HL-60 (cell line): ENCODE measurements at regions not wholly inside any gene's neighbourhood (a gene's known extent, or its start where the extent isn't known, plus 50 kb on each side); places are given as distances from the start of the nearest gene placed in this dataset.

Source experiments
- DNase-seq, 2 experiments: peaks; one replicate each; pipeline ENCODE4 v3.0.0-alpha.2; 2010 to 2020; ENCODE audit warnings: low read depth in 1 of 2, low spot score in 1 of 2
- H3K27ac ChIP-seq: fragments of 250-450 bp; sonication (Bioruptor Pico); replicated peaks from 2 replicates; pipeline ENCODE4 v1.5.1; 2020; ENCODE audit warnings: mild to moderate bottlenecking, moderate library complexity
- H3K27me3 ChIP-seq: fragments of 250-450 bp; sonication (Bioruptor Pico); 2 replicates; pipeline ENCODE4 v1.5.1; 2021; ENCODE audit warnings: mild to moderate bottlenecking, moderate library complexity; ENCODE audit not compliant: insufficient read depth, poor library complexity, severe bottlenecking
- H3K4me3 ChIP-seq: replicated peaks from 2 replicates; pipeline ENCODE4 v1.5.1; 2011; ENCODE audit warnings: mild to moderate bottlenecking, control low read depth, low read length; ENCODE audit not compliant: insufficient read depth
- CTCF ChIP-seq: IDR thresholded peaks from one replicate; pipeline ENCODE4 v1.5.1; 2011; ENCODE audit warnings: low read length, control low read depth, inconsistent platforms; ENCODE audit not compliant: insufficient read depth
- GABPA ChIP-seq: IDR thresholded peaks from 2 replicates; pipeline ENCODE4 v1.6.1; 2012; ENCODE audit warnings: low read depth
- POLR2AphosphoS5 ChIP-seq: IDR thresholded peaks from 2 replicates; pipeline ENCODE4 v1.6.1; 2012; ENCODE audit warnings: low read depth
- REST ChIP-seq: IDR thresholded peaks from 2 replicates; pipeline ENCODE4 v1.6.1; 2012; ENCODE audit warnings: low read depth; ENCODE audit not compliant: insufficient replicate concordance
- SPI1 ChIP-seq: IDR thresholded peaks from 2 replicates; pipeline ENCODE4 v1.6.1; 2012; ENCODE audit warnings: low read depth, mild to moderate bottlenecking, borderline replicate concordance

GRCh38 chr2:21500401-21500945 lies 376.7 kb downstream of the TDRD15 start:
- DNase-seq: no peak
- Histone ChIP-seq H3K27me3 (no peaks in the 10 kb centered on the region), H3K27ac (no peak overlapping the region), H3K4me3 (no peak overlapping the region)
- TF ChIP-seq POLR2AphosphoS5 (no peak), CTCF (no peak), REST (no peak), GABPA (no peak), SPI1 (no peak)

GRCh38 chr2:21501376-21502027 lies 377.7 kb downstream of the TDRD15 start:
- H3K4me3 ChIP-seq: no peak overlapping the region
- no peaks in the 10 kb centered on the region for H3K27me3 ChIP-seq
- no peak for TF ChIP-seq REST
- DNase-seq: no peak
- H3K27ac ChIP-seq: no peak overlapping the region

GRCh38 chr2:21515903-21516302 lies 392.1 kb downstream of the TDRD15 start:
- no peaks in the 10 kb centered on the region for H3K27me3 ChIP-seq
- H3K4me3 ChIP-seq: no peak overlapping the region
- DNase-seq: no peak
- TF ChIP-seq GABPA (no peak), CTCF (no peak), POLR2AphosphoS5 (no peak), SPI1 (no peak), REST (no peak)
- H3K27ac ChIP-seq: no peak overlapping the region
